Heart left ventricle (tissue), 13 donors: ENCODE measurements at regions not wholly inside any gene's neighbourhood (a gene's known extent, or its start where the extent isn't known, plus 50 kb on each side); places are given as distances from the start of the nearest gene placed in this dataset.

Source experiments
- CTCF ChIP-seq, 12 donors: fragments of 200-600 bp; sonication (generic) in 4 of 12; IDR thresholded peaks; one replicate each; pipeline versions ENCODE4 v1.5.0 to v1.8.0; 2018 to 2022; ENCODE audit warnings: antibody characterized with exemption in 12 of 12, mild to moderate bottlenecking in 5 of 12
- POLR2A ChIP-seq, 2 donors: fragments of 450-650 bp; IDR thresholded peaks; one replicate each; pipeline ENCODE4 v1.6.1; 2017; ENCODE audit warnings: antibody characterized with exemption in 2 of 2, mild to moderate bottlenecking in 2 of 2, moderate library complexity in 2 of 2
- donor health status: ischemic (EF 13 %, LVEDD 7.1; RV severe dilation, severe dysfunction).
- donor health status: DM: no; HTN: yes; CAD: no.
- donor health status: DM: no; HTN: no; CAD: no.
- donor health status: ischemic (EF 25% LVEDD 6.9; RV normal size, moderate dysfunction).
- donor health status: ischemic (EF 25% LVEDD 5.7; RV mildly dilated, moderate dysfunction).
- donor health status: ischemic (EF 35%, LVEDD 5.7; RV mildly dilated, moderate dysfunction).
- donor health status: nonischemic (EF 11% LVEDD 7.7; RV severe dilation, severe dysfunction).
- donor health status: DM: yes; HTN: yes; CAD: no.
- donor health status: PGD.
- donor health status: ischemic (EF 29% LVEDD 5.4; RV normal size, mild dysfunction).
- donor health status: nonischemic (EF 23%, LVEDD 6.1; RV moderate dilation, normal function).

DNA sequence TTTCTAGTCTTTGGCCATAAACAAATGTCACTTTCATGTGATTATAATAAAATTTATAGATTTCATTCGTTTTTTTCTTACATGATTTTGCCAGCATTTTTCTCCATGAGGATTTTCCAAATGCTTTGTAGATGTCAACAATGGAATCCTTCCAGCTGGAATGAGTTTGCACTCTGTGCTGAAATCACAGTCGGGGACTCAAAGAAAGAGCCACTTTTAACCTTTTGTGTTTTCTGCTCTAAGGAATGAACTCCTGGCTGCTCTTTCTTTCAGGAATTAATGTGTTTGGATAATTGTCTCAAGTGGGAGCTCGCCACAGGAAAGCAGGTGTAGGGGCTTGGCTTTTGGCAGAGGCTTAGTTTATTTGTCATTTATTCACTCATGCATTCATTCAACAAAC, 372.3 kb upstream of the SALL1 start:
- no peak for TF ChIP-seq CTCF (IDR thresholded peaks at IDR 0.05)
- no peak for TF ChIP-seq POLR2A (IDR thresholded peaks at IDR 0.05)
